GM21786 (cell line): ENCODE measurements at regions not wholly inside any gene's neighbourhood (a gene's known extent, or its start where the extent isn't known, plus 50 kb on each side); places are given as distances from the start of the nearest gene placed in this dataset.

Experiments
- ATAC-seq: cut with Tn5 transposase; IDR thresholded peaks from one replicate; pipeline ENCODE4 v1.9.1; 2021; ENCODE audit not compliant: unreplicated experiment

DNA sequence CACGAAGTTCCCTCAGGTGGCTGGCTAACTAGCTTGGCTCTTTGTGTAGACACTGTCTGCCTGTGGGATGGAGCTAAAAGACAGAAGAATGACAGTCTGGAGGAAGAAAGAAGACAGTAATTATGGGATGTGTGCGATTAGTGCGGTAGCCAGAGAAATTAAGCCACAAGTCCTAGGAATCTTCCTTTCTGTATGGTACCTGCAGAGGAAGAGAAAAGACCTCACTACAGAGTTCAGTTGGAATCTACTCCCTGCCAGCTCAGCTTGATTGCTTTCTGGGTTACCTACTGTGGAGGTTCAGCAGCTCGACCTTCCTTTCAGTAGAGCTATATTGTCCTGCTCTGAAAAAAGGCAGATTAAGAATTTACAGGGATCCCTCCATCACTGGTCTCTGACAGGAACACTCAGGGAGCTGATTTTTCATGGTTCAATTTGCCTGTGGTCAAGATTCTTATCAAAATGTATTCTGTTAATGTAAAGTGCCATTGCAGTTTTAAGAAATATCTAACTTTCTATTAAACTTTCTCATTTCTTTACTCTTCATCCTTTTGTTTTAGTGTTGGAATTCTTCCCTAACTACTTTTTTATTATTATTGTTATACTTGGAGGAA is 187.2 kb downstream of the CENPW start:
- no peak for ATAC-seq

DNA sequence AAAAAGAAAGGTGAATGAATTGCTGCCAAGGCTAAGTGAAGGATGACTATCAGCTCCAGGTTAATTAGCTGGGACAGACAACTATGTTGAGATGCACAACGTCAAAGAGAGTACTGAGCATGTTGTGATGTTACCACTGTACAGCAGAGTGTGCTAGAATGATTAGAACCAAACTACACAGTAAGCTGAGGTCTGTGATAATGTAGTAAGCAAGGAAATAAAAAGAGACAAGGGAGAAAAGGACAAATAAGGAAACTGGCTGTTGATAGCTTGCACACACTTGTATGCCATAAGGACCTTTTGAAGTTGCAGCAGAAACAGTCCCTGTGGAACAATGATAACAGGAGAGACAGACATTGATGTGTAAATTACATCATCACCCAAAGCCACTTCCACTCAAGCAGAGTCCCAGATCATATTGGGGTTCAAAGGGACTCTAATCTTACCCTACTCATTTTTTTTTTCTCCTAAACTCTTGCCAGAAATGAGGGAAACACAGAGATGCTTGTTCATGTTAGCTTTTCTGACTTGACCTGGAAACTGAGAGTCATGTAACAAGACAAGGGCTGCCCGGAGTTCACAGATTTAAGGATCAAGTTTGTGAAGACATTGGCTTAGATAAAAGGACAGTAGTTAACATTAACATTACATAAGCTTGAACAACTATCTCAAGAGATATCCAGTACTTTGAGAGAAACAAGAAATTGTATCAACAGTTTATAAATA is 189.9 kb downstream of the CENPW start:
- ATAC-seq, result no peak

DNA sequence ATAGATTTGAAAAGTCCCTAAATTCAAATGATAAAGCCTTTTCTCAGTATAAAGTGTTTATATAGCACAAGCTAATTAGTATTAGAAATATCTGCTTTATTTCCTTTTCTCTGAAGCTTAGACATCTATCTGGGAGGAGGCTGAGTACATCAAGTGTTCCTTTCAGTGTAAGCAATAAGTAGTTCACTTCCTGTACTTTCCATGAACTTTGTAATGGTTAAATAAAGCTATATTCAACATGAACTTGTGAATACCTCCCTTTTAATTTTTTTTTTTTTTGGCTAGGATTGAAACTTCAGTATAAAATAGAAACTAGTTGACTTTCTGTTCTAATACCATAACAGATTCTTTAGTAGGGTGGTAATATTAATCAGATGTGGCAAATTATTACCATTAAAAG is 190.9 kb downstream of the CENPW start:
- peak; percentile 26 for ATAC-seq

DNA sequence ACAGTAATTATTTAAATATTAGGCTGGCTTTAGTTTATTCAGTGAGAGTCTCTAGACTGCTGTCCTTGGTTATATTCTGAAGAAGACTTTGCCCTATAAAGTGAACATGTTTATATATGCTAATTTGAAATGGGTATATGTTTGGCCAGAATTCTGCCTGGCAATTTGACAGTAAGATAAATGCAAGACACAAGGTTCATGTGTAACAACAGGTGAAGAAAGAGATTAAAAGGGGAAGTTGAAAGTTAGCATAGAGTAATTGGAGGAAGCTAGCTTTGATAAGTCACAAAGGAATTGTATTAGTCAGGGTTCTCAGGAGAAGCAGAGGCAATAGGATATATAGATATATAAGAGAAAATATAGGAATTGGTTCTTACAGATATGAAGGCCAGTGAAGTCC is 191.4 kb downstream of the CENPW start:
- ATAC-seq, result peak; percentile 31

DNA sequence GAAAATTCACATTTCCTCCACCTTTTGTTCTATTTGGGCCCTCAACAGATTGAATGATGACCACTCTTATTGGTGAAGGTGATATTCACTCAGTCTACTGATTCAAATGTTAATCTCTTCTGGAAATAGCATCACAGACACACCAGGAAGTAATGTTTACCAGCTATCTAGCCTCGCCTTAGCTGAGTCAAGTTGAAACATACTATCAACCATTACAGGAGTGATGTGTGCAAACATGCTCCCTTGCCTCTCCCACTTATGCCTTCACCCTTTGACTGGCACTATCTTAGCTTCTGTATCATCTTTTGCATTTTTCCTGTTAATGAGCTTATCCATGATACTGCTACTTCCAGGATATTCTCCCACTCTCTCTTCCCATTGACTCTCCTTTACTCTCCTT is 191.9 kb downstream of the CENPW start:
- peak; percentile 70 for ATAC-seq

DNA sequence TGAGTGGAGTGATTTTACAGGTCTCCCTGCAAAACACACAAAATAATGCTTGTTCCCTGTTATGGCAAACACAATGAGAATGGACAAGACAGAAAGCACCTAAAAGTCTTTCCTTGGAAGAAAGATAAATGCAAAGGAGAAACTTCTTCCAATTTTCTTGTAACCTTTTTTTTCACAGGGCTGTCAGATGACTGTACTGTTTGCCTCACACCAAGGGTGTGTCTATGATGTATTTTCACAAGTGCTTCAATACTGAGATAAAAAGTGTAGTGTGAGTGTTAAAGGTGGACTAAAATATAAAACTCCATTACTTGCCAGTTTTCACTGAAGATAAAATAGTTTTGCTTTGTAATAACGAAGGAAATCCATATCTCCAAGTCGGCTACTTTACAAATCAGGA is 194.5 kb downstream of the CENPW start:
- no peak for ATAC-seq

DNA sequence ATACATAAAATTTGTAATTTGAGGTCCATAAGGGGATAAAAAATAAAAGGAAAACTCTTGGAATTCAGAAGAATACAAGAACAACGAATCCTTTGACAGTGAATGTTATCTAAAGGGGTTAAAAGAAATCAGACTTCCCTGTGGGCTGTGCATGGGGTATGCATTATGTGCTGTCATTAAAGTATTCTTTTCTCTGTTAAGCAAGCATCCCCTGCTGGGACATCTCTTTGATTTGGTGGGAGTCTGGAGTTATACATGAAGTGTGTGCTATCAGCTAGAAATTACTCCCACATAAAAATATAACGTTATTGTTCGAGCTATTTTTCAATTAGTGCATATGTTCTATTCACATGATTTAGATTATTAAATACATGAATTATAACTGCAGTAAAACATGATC is 195.2 kb downstream of the CENPW start:
- ATAC-seq, result no peak

DNA sequence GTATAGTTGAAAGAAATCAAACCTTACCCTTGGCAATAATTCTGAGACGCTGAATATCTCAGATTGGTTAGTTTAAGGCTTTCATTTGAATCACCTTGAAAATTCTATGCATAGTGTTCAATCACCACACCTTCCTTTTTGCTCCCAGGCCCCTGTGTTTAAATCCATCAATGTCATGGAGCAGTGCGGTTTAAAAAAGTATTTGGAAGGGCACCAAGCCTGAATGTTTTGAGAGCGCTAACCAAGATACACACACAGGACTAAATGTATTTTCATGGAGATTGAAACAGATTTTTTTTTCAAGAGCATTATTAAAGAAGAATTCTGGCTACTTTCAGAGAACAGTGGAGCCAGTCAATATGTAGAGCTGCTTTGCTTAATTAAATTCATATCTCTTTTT is 195.7 kb downstream of the CENPW start:
- ATAC-seq, result no peak

DNA sequence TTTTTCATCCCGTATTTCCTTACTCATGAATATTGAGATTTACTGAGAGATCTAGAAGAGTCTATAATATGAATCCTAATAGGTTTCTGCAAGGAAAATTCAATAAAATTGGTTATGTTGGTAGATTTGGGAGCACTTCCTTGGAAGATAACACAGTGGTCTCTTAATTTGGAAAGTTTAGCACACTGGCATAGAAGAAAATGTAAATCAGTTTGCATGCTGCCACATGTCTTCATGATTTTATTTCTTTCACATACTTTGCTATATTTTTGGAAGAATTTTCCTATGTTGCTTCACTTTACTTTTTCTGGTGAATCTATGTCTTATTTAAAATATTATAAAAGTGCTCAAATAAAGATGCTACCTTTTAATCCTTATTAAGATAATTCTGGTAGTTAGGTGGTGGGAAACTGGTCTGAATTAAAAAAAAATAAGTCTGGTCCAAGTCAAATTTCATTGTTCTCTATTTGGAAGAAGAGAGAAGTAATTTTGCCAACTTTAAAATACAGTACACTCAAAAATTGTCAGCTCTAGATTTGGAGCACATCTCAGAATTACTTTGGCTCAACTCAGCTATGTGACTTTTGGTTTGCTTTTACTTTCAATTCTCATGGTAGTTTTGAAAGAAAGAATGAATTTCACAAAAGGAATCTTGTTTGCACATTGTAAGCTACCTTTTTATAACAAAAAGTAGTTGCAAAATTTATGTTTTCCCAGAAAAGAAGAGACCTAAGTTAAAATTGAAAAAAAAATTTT is 197.3 kb downstream of the CENPW start:
- no peak for ATAC-seq

DNA sequence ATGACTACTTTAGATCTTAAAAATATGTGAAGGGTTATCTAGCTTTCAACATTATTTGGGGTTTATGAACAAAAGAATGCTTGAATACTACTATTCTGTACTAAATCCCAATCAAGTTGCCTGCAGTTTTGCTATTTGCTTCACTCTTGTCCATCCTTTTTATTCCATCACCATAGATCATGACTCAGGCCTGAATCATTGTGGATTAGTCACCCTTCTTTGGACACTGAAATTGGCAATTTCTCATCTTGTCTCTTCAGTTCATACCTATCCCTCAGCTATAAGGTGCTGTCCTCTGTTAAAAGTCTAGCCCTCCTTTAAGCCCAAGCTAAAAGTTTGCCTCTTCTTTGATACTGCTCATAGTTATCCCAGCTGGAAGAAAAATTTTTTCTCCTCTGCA is 199.1 kb downstream of the CENPW start:
- ATAC-seq, result no peak

DNA sequence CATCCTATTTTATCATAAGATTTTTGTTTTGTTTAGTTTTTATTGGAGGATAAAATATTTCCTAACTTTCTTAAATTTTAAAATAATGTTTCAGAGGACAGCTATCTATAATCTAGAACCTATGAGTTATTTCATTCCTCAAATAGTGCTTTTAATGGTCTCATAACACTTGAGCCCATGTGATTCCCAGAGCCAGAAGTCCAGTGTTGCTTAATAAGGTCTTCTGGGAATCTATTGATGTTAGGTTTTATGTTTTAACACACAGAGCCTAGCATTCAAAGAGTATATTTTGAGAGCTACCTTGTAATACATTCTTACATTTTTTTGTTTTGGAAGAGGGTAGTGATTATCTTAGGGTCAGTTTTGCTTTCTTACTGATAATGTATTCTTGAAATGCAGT is 200.2 kb downstream of the CENPW start:
- no peak for ATAC-seq

DNA sequence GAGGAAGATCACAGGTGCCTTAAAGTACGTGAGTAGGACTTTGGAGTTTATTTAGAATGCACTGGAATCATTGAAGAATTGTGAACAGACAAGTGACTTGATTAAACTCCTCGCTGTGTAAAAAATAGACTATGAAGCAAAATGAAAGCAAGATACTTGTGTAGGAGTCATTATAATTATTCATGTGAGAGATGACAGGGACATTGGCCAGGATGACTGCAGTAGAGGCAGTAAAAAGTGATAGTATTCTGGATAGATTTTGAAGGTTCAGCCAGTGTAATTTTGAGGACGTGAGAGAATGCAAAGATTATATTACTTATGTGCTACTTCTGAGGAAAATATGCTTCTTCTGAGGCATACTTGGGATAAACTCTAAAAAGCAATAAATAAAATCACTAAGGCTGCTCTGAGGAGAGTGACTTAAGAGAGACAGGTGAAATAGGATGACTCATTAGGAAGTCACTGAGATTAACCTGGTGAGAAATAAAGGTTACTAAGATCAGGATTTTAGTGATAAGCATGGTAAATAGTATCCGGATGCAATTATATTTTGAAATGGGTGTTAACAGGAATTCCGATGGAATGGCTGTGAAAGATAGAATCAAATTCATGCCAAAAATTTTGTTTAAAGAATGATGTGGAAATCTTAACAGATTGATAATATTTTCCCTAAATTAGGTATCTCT is 202.0 kb downstream of the CENPW start:
- ATAC-seq, result no peak

DNA sequence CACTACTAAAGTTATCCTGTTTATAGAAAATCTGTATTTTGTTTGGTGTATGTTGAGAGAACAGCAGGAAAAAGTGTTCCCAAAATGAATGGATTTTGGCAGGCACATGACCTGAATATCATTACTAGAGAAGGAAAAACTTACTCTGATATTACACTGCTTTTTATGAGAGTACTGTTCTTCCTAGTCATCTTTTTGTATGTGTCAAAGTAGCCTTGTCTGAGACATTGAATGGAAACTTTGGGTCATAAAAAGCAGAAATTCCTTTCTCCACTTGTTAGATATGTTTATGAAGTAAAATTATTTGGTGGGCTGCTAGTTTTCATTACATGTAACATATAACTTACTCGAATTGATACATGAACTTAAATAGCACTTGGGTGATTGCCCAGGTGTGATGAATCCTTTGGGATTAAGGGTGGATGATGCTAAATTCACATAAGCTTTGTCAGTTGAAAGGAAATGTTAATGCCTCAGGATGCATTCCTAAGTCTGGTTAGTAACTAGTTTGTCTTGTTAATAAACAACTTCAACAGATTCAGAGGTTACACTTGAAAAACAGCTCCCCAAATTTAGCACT is 206.7 kb downstream of the CENPW start:
- no peak for ATAC-seq

DNA sequence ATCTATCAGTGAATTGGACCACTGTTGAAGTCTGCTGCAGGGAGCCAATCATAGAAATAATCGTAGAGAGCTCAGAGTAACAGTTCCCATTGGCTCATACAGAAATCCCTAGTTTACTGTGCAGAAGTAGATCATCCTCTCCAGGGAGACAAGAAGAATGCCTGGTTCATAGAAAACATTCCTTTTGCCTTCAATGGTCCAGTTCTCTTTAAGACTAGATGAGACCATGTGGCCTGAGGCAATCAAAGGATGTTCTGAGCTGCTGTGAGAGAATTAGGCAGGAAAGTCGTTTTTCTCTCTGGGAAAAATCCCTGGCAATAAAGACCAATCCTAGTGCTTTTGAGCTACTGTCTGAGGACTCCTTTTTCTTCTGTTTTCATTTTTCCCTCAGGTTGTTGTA is 208.4 kb downstream of the CENPW start:
- ATAC-seq, result no peak

DNA sequence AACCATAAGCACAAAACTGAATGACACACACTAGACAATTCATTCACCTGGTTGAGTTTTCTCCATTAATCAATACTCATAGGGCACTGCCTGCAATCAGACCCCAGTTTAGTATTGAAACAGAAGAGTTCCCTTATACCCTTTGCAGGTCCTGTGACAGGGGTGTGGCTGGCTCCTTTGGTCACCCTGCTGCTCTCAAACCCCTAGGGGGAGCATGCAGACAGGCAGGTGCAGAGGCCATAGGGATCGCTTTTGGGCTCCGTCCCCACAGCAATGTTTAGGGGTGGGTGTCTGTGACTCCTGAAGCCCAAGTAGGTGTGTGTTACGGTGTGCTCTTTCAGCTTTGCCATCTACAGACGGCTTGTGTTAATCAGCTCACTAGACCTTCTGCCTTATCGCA is 210.4 kb downstream of the CENPW start:
- no peak for ATAC-seq

DNA sequence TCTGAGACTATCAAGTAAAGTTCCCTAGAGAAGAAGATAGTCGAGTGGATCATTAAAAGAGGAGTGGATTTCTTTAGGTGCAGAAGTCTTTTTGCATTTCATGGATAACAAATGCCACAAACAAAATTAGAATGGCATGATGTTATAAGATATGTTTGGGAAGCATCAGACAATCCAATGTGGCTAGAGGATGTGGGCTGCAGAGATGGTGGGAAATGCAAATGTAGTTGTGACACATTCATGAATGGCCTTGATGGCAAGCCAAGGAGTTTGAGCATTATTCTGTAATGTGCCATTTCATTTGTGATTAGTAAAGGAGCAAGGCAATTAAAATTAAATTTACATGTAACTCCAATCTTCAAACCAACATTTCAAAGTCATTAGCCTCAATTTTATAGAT is 211.9 kb downstream of the CENPW start:
- no peak for ATAC-seq

DNA sequence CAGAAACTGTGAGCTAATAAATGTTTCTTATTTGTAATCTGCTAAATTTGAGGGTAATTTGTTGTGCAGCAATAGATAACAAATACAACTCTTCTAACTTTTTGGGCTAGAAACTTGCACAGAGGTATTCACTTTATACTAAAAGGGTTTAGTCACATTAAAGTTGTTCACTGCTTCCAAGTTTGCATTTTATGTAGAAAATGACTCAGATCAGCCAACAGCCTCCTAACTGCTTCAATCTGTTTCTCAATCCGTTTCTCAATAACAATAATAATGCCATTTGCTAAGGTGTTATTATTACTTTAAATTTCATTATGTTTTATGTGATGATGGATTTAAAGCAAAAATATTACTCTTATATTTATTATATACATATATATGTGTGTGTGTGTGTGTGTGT is 213.9 kb downstream of the CENPW start:
- ATAC-seq, result no peak

DNA sequence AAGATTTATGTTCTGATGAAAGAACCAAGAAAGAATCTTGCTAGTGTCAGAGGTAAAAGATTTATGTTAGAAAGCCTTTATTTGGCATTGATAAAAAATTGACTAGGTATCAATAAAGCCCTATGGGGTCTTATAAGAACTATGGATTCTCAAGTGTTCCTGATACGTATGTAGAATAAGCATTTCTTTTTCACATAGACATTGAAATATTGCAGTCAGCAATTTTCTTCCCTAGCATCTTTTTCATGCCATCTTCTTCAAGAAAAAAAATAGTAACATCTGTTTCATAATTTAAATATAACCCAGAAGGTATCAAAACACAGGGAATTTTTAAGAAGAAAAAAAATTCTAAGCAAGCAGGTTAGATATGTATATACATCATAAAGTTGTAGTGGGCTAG is 230.6 kb downstream of the CENPW start:
- no peak for ATAC-seq

DNA sequence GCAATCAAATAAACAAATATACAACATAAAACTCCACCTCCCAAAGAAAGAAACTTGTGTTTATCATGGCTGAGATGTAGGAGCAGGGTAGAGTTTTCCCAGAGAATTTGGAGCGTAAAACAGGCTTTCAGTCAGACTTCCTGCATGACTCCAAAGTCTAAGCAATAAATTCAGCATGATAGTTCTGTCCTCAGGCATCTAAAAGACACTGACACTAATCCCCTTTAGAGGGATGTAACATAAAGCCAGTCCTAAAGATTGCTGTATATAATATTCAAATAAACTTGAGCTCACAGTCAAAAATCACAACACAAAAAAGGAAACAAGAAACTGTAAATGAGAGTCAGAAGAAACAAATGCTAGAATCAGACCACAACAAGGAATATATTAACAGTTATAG is 234.4 kb downstream of the CENPW start:
- ATAC-seq, result no peak

DNA sequence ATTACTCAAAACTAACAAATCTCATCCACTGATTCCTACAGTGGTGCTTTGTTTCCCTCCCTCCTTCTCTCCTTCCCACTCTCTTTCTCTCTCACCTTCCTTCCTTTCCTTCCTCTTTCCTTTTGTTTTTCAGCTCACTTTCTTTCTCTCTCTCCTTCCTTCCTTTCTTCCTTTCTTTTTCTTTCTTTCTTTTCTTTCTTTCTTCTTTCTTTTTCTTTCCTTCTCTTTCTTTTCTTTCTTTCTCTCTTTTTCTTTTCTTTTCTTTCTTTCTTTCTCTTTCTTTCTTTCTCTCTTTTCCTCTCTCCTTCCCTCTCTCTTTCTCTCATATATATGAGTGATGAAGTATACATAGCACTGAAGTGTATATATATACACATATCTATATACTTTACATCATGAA is 241.4 kb downstream of the CENPW start:
- ATAC-seq, result no peak

DNA sequence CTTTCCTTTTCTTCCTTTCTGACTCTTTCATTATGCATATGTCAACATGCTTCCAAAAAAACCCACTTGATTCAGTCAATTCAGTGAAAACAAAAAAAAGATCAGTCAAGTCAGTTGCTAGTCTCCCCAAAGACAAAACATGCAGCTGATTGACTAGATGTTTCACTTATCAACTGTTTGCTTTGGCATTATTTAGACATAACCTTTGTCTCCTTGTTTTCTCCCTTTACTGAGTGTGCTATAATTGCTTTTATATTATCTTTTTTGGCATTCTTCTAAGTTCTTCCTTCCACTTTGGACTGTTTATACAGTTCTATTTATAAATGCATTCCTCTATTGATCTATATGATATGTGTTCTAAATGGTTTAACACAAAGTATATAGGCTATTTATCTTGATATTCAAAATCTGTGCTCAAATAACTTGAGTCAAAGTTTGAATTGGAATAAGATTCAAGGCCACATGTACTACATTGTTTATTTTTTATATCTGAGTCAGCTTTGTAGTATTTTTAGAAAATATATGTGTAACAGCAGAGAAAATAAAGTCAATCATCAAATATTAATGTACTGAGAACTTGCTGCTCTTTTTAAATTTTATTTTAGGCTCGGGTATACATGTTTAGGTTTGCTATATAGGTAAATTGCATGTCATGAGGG is 260.5 kb downstream of the CENPW start:
- ATAC-seq, result no peak
